HCT116 (cell line): ENCODE measurements at regions not wholly inside any gene's neighbourhood (a gene's known extent, or its start where the extent isn't known, plus 50 kb on each side); places are given as distances from the start of the nearest gene placed in this dataset.

ENCODE experiments used
- ATAC-seq: fragments of 200-7000 bp; cut with Tn5 transposase; 2 replicates; pipeline ENCODE4 v1.9.1; 2020; ENCODE audit warnings: mild to moderate bottlenecking, moderate library complexity
- BruUV-seq: library from RNA; stranded (reverse); fragments of 400-500 nt; replicated peaks from 2 replicates; lab custom pipeline; 2021; lab: Mats Ljungman, UMichigan
- CTCF ChIA-PET: fragments of 300-600 bp; sonication (Branson Sonifier 250); formaldehyde crosslinking; loops from one replicate; lab custom pipeline; 2021; ENCODE audit warnings: antibody characterized with exemption; lab: Charles Lee
- POLR2A ChIA-PET: fragments of 300-600, 350-600 bp; sonication (Branson Sonifier 250); formaldehyde crosslinking; loops from one replicate; lab custom pipeline; 2021; ENCODE audit warnings: antibody characterized with exemption; lab: Charles Lee
- RAD21 ChIA-PET, 2 experiments: fragments of 300-600 bp; sonication (Branson Sonifier 250); formaldehyde crosslinking; loops; one replicate each; lab custom pipeline; 2023; ENCODE audit warnings: low total read pairs in 2 of 2; ENCODE audit not compliant: uncharacterized antibody in 2 of 2, unreplicated experiment in 2 of 2, low non-redundant PET in 1 of 2; lab: Charles Lee
- DNase-seq: peaks from one replicate; pipeline ENCODE4 v3.0.0-alpha.2; 2010; ENCODE audit warnings: low read depth, low spot score
- H2AFZ ChIP-seq: fragments of 200-600 bp; shearing (Covaris generic), sonication (generic); 2 replicates; pipeline ENCODE4 v1.6.1; 2017; ENCODE audit warnings: low read depth, mixed run types, mixed read lengths, antibody characterized with exemption, low read length; ENCODE audit not compliant: poor library complexity, severe bottlenecking
- H3K27ac ChIP-seq: 2 replicates; pipeline ENCODE4 v1.5.1; 2012; ENCODE audit warnings: low read depth, low read length
- H3K27me3 ChIP-seq: fragments of 200-600 bp; sonication (generic); 2 replicates; pipeline ENCODE4 v1.6.1; 2016; ENCODE audit warnings: mixed run types, low read length, mixed read lengths; ENCODE audit not compliant: insufficient read depth
- H3K36me3 ChIP-seq, 2 experiments: fragments of 200-500 bp in 1 of 2; fragments of 200-600 bp in 1 of 2; sonication (Bioruptor generic) in 1 of 2; sonication (generic) in 1 of 2; 2 replicates each; pipeline versions ENCODE4 v1.5.1 to v1.6.1; 2014 to 2016; ENCODE audit warnings: low read length in 2 of 2, inconsistent platforms in 1 of 2, mixed read lengths in 1 of 2, mixed run types in 1 of 2; ENCODE audit not compliant: insufficient read depth in 2 of 2, control insufficient read depth in 1 of 2
- H3K4me1 ChIP-seq, 2 experiments: fragments of 200-600 bp in 1 of 2; sonication (generic) in 1 of 2; 2 replicates each; pipeline versions ENCODE4 v1.5.1 to v1.6.1; 2012 to 2017; ENCODE audit warnings: low read length in 2 of 2, inconsistent platforms in 1 of 2, mild to moderate bottlenecking in 1 of 2, mixed read lengths in 1 of 2, mixed run types in 1 of 2, moderate library complexity in 1 of 2; ENCODE audit not compliant: insufficient read depth in 2 of 2, control insufficient read depth in 1 of 2
- H3K4me2 ChIP-seq: fragments of 200-600 bp; sonication (generic); 2 replicates; pipeline ENCODE4 v1.6.1; 2017; ENCODE audit warnings: mixed run types, low read length, mixed read lengths
- H3K4me3 ChIP-seq, 2 experiments: fragments of 200-600 bp in 1 of 2; sonication (generic) in 1 of 2; replicated peaks in 1 of 2; 2 replicates each; pipeline ENCODE4 v1.5.1; 2011 to 2016; ENCODE audit warnings: low read length in 2 of 2, control low read depth in 1 of 2, low read depth in 1 of 2, mild to moderate bottlenecking in 1 of 2, mixed read lengths in 1 of 2, mixed run types in 1 of 2
- H3K79me2 ChIP-seq: fragments of 200-600 bp; sonication (generic); 2 replicates; pipeline ENCODE4 v1.6.1; 2017; ENCODE audit warnings: mild to moderate bottlenecking, mixed run types, low read length, moderate library complexity, mixed read lengths; ENCODE audit not compliant: insufficient read depth
- H3K9ac ChIP-seq: fragments of 200-600 bp; sonication (generic); 2 replicates; pipeline ENCODE4 v1.6.1; 2016; ENCODE audit warnings: low read length, mixed read lengths
- H3K9me2 ChIP-seq: fragments of 200-600 bp; sonication (generic), shearing (Covaris generic); 2 replicates; pipeline ENCODE4 v1.6.1; 2017; ENCODE audit warnings: mixed run types, mild to moderate bottlenecking, moderate library complexity; ENCODE audit not compliant: insufficient read depth
- H3K9me3 ChIP-seq, 2 experiments: fragments of 200-500 bp in 1 of 2; fragments of 200-600 bp in 1 of 2; sonication (Bioruptor generic) in 1 of 2; sonication (generic) in 1 of 2; 2 replicates each; pipeline ENCODE4 v1.6.1; 2014 to 2017; ENCODE audit warnings: low read length in 2 of 2, mixed read lengths in 2 of 2, inconsistent platforms in 1 of 2, low read depth in 1 of 2, mild to moderate bottlenecking in 1 of 2, mixed run types in 1 of 2, moderate library complexity in 1 of 2; ENCODE audit not compliant: control insufficient read depth in 1 of 2, insufficient read depth in 1 of 2
- H4K20me1 ChIP-seq: fragments of 200-600 bp; sonication (generic), shearing (Covaris generic); 2 replicates; pipeline ENCODE4 v1.6.1; 2017; ENCODE audit warnings: mixed run types, mild to moderate bottlenecking, moderate library complexity; ENCODE audit not compliant: insufficient read depth
- CBX3 ChIP-seq: IDR thresholded peaks from 2 replicates; pipeline ENCODE4 v1.6.1; 2012; ENCODE audit warnings: low read depth
- CEBPB ChIP-seq: IDR thresholded peaks from 2 replicates; pipeline ENCODE4 v1.6.1; 2012; ENCODE audit warnings: low read depth
- CTCF ChIP-seq, 3 experiments: fragments of 200-600 bp in 1 of 3; sonication (generic) in 1 of 3; IDR thresholded peaks in 2 of 3; conservative IDR thresholded peaks in 1 of 3; 2 replicates each; pipeline ENCODE4 v1.5.1; 2012 to 2017; ENCODE audit warnings: low read depth in 2 of 3, low read length in 2 of 3, antibody characterized with exemption in 1 of 3, borderline replicate concordance in 1 of 3, control low read depth in 1 of 3, mild to moderate bottlenecking in 1 of 3, mixed read lengths in 1 of 3, mixed run types in 1 of 3, moderate library complexity in 1 of 3; ENCODE audit not compliant: insufficient read depth in 1 of 3
- EGR1 ChIP-seq: IDR thresholded peaks from 2 replicates; pipeline ENCODE4 v1.6.1; 2012; ENCODE audit warnings: low read depth
- EZH2 ChIP-seq: fragments of 200-600 bp; sonication (generic); IDR thresholded peaks from 2 replicates; pipeline ENCODE4 v1.6.1; 2017; ENCODE audit warnings: antibody characterized with exemption, mixed run types
- EZH2phosphoT487 ChIP-seq: fragments of 200-600 bp; IDR thresholded peaks from 2 replicates; pipeline ENCODE4 v1.6.1; 2018; ENCODE audit warnings: antibody characterized with exemption, borderline replicate concordance
- FOSL1 ChIP-seq: IDR thresholded peaks from 2 replicates; pipeline ENCODE4 v1.6.1; 2012; ENCODE audit warnings: low read depth
- MAX ChIP-seq: IDR thresholded peaks from 2 replicates; pipeline ENCODE4 v1.6.1; 2012
- POLR2AphosphoS5 ChIP-seq: IDR thresholded peaks from 2 replicates; pipeline ENCODE4 v1.6.1; 2011; ENCODE audit warnings: mild to moderate bottlenecking, low read depth, low read length, moderate library complexity
- SIN3A ChIP-seq: IDR thresholded peaks from 2 replicates; pipeline ENCODE4 v1.6.1; 2012; ENCODE audit warnings: low read depth
- SP1 ChIP-seq: IDR thresholded peaks from 2 replicates; pipeline ENCODE4 v1.6.1; 2012; ENCODE audit warnings: low read depth
- SRF ChIP-seq: IDR thresholded peaks from 2 replicates; pipeline ENCODE4 v1.6.1; 2012; ENCODE audit warnings: low read depth
- YY1 ChIP-seq: IDR thresholded peaks from 2 replicates; pipeline ENCODE4 v1.6.1; 2011; ENCODE audit warnings: low read length, low read depth, moderate library complexity, mild to moderate bottlenecking; ENCODE audit not compliant: insufficient replicate concordance; ENCODE audit errors: extremely low read depth
- ZNF274 ChIP-seq: fragments of 200-500 bp; sonication (Bioruptor generic); IDR thresholded peaks from 2 replicates; pipeline ENCODE4 v1.6.1; 2014; ENCODE audit warnings: mild to moderate bottlenecking, low read depth, low read length, inconsistent platforms
- intact Hi-C: fragments of 100-400 bp; cut with micrococcal nuclease; formaldehyde crosslinking; loops from 2 replicates; pipeline ENCODE4 v1.10.0; 2022

GRCh38 chr7:118013252-118014010 lies 140.2 kb upstream of the CTTNBP2 start:
- RAD21 ChIA-PET = no interaction called here
- H3K9me2 ChIP-seq = no peaks in the 10 kb centered on the region
- no peak overlapping the region for H3K9ac ChIP-seq
- POLR2A ChIA-PET = no interaction called here
- no peak for TF ChIP-seq YY1
- TF ChIP-seq EGR1 = no peak
- no peak for TF ChIP-seq ZNF274
- no peak for TF ChIP-seq SP1
- TF ChIP-seq EZH2phosphoT487 = no peak
- no peak for TF ChIP-seq EZH2
- TF ChIP-seq SIN3A = no peak
- no peak for TF ChIP-seq CBX3
- no peak for TF ChIP-seq SRF
- TF ChIP-seq FOSL1 = no peak
- no peak for TF ChIP-seq CTCF (IDR thresholded peaks at IDR 0.05 in 2 of 3, conservative IDR thresholded peaks at IDR 0.05 in 1 of 3; ENCODE audit: borderline replicate concordance in 1 of 3, insufficient read depth in 1 of 3, low read depth in 2 of 3, low read length in 2 of 3)
- no peak for TF ChIP-seq MAX
- no peak for TF ChIP-seq POLR2AphosphoS5
- TF ChIP-seq CEBPB = no peak
- H3K9me3 ChIP-seq = no peaks in the 10 kb centered on the region
- no peaks in the 10 kb centered on the region for H3K27me3 ChIP-seq
- H3K4me1 ChIP-seq = no peaks in the 10 kb centered on the region
- no peak for DNase-seq
- H3K4me3 ChIP-seq = no peak overlapping the region
- no peak overlapping the region for H3K4me2 ChIP-seq
- no peak overlapping the region for H3K27ac ChIP-seq
- BruUV-seq = no TSS peak
- CTCF ChIA-PET = no interaction called here
- no peak for ATAC-seq
- no peak overlapping the region for H2AFZ ChIP-seq
- no peaks in the 10 kb centered on the region for H3K36me3 ChIP-seq
- H3K79me2 ChIP-seq = no peaks in the 10 kb centered on the region
- intact Hi-C loops = no loop called here
- H4K20me1 ChIP-seq = no peaks in the 10 kb centered on the region
